HG02623 (cell line): ENCODE measurements at regions not wholly inside any gene's neighbourhood (a gene's known extent, or its start where the extent isn't known, plus 50 kb on each side); places are given as distances from the start of the nearest gene placed in this dataset.
"Not testable (repeated sequence)": the region's sequence is repeated elsewhere in the genome, so short reads cannot be mapped to it uniquely, and the experiment has no call there.

Experiments used
- ATAC-seq: cut with Tn5 transposase; IDR thresholded peaks from one replicate; pipeline ENCODE4 v1.9.1; 2021; ENCODE audit warnings: moderate library complexity; ENCODE audit not compliant: unreplicated experiment

DNA sequence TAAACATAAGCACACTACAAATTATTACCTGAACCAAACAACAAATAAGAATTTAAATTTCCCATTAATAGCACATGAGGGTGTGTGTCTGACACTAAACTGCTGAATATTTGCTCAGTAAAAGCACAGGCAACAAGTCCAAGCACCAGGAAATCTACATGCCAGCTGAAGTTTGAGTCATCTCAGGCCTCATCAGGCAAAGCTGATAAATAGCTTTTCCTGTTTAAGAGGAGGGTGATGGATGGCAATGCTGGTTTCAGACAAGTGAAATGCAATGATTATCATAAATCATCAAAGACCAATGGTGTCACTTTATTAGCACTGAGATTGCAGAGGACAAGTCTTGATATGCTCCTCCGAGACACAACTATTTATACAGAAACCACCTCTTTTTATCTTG lies 1668.0 kb upstream of the C9orf72 start:
- no peak for ATAC-seq

DNA sequence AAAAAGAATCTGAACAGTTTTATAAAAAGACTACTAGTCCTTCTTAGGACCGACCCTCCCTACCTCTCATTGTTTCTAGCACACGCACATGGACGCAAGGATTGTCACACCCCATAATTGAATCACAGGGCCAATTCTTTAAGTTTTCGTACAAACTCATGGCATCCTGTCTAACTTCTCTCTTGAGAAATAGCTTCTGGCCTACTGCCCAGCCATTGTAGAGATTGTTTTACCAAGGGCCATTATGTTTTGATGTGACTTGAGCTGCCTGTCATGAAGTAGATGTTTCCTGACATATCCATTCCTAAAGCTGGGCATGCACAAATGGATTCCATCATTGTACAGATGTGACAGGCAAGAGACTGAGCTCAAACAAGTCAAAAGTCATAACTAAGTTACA lies 1672.1 kb upstream of the C9orf72 start:
- no peak for ATAC-seq

DNA sequence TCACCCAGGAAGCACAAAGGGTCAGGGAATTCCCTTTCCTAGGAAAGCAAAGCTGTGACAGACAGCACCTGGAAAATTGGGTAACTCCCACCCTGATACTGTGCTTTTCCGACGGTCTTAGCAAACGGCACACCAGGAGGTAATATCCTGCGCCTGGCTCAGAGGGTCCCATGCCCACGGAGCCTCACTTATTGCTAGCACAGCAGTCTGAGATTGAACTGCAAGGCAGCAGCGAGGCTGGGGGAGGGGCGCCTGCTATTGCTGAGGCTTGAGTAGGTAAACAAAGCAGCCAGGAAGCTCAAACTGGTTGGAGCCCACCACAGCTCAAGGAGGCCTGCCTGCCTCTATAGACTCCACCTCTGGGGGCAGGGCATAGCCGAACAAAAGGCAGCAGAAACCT lies 1697.1 kb upstream of the C9orf72 start:
- ATAC-seq = not testable (repeated sequence)

DNA sequence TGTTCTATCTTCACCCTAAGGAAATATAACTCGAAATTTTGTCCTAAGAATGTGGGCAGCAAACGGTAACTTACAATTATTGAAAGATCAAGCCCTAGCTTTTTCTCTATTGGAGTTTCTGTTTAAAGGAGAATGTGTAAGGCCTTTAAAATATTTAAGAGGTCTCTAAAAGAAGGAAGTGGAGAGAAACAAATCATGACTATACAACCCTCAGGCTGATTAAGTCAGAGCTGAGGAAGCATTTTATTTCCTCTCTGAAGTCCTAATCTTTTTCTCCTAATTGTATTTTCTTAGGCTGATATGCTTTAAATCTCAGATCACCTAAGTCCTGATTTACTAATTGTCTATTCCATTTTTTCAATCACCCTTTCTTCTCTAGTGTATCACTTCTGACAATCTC lies 1708.8 kb upstream of the C9orf72 start:
- no peak for ATAC-seq

DNA sequence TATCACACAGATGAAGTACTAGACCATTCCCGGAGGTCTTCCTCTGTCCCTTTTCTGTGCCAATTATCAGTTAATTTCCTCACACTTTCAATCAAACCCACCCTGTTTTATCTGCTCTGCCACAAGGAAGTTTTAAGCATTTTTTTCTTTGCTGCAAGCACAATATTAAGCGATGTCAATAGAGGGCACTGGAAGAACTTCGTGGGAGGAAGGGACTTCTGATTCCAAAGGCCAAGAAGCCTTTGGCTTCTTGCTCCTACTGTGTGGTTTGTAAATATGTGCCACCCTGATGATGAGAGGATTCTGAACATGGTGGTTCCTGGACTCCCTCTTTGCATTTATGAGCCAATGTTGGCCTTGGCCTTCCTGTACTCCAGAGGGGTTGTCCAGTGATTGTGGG lies 1712.5 kb upstream of the C9orf72 start:
- ATAC-seq = no peak

DNA sequence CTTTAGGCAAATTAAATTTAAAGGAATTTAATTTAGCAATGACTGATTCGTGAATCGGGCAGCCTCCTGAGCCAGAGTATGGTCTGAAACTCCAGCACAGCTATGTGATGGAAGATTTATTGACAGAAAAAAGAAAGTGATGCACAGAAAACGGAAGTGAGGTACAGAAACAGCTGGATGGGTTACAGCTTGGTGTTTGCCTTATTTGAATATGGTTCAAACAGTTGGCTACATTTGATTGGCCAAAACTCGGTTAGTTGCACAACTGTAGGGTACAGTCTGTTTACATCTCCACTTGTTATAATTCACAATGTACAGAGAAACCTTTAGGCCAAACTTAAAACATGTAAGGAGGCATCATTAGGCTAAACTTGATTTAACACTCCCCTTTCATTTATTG lies 1716.1 kb upstream of the C9orf72 start:
- no peak for ATAC-seq

DNA sequence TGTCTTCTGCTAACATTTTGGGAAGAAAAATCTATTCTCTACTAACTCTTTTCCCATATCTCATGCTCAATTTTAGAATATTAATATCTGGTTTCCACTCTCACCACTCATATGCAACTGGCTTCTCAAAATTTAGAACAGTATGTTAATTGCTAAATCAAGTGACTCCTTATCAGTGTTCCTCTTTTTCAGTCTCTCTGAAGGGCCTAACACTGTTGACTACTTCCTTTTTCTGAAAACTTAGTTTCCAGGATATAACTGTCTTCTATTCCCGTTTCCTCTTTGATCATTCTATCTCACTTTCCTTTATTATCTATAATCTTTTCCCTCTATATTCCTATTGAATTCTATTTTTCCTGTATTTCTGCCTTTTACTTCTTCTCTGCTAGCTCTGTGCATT lies 1717.2 kb upstream of the C9orf72 start:
- ATAC-seq = no peak

DNA sequence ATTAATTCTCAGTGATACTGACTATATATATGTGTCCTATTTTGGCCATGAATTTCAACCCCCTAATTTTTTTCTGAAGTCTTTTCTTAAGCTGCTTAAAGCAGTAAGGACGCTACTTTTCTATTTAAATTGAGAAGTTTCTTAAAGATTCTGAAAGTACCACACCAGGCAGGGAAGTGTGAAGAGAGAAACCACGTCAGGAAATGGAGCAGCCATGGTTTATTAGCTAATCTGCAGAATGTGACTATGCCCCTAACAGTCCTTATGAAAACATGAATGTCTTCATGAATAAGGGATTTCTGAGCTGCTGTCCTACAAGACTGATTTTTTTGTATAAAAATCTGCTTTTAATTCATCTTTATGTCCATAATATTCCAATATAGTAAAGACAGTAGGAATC lies 1724.3 kb upstream of the C9orf72 start:
- no peak for ATAC-seq

DNA sequence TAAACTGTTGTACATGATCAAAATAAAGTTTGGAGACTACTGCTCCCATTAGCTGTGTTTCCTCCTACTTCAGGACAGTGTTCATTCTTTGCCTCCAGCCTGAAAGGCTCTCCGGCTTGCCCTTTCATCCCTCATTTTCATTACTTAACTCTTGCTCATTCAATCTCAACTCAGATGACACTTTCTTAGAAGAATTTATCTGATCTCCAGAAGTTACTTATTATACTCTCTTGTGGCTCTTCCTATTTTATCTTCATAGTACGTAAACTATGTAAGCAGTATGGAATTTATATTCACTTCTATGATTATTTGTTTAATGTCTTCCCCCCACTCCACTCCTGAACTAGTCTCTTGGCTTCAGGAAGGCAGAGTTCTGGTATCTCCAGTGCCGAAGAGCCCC lies 1737.9 kb upstream of the C9orf72 start:
- no peak for ATAC-seq

DNA sequence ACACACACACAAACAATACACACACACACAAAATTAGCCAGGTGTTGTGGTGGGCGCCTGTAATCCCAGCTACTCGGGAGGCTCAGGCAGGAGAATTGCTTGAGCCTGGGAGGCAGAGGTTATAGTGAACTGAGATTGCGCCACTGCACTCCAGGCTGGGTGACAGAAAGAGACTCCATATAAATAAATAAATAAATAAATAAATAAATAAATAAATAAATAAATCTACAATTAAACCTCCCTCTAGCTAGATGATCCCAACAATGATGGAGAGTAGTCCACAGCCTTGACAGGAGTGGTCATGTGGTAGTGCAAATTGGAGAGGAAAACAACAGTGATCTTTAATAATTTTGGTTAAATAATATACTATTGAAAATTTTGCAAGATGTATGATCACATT lies 1739.0 kb upstream of the C9orf72 start:
- ATAC-seq = no peak

DNA sequence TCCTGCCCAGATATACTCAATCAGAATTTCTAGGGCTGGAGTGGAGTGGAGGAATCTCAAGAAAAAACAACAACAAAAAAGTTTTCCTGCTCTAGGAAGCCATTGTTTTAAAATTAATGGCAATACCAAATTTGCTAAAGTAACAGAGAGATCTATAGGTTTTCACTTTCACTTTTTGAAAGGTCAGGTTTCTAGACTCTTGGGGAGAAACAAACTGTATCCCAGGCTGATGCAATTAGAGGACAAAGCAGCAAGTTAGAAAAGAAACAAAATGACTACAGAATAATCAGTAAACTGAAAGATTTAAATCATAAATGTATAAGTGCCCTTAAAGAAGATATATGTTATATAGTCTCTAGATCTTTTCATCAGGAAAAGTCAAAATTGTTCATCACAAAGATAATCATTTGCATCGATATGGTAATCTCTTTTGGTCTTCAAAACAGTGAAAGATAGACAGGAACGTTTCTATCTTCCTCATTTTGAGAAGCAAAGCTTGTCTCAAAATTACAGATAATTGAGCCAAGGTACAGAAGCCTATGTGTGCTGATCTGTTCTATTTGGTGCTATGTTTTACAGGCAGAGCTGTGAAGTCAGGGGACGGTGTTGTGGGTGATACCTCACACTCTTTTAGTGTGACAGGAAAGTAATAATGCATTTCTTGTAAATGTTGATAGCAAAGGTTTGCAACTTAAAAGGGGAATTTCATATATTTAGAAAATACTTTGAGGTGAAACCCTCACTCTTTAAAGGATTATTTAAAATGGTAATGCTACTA lies 1746.6 kb upstream of the C9orf72 start:
- ATAC-seq = no peak

DNA sequence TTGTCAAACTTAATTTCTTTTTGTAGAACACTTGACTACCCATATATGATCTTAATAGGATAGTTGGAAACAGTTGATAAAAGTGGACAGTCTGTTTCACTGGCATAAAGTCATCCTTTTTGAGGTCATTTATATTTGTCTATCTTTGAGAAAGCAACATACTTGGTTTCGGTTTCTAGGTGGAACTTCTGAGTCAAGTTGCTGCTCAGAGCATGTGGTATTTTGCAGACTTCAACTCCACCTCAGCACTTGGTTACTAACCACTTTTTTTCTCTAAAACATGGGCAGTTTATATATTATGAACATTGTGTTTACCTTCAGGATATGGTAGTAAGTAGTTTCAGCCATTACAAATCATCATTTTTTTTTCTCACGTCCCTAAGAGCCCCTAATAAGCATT lies 1749.0 kb upstream of the C9orf72 start:
- ATAC-seq = peak; percentile 65

DNA sequence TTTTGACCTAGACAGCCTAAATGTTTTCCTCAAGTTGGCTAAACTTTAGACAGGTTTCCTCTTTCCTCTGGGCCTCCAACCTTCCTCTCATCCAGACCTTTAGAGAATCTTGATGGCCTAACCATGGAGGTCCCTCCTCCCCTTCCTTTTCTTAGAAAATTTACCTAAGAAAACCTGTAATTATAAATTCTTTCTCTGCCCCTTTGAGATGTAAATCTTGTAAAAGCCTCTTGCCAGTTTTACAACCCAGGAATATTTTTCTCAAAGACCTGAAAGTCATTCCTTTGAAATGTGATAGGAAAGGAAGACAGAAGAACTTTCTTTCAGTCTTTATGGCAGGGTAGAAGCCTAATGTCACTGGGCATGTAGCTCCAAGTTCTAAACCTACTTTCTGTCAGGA lies 1752.6 kb upstream of the C9orf72 start:
- ATAC-seq = no peak

DNA sequence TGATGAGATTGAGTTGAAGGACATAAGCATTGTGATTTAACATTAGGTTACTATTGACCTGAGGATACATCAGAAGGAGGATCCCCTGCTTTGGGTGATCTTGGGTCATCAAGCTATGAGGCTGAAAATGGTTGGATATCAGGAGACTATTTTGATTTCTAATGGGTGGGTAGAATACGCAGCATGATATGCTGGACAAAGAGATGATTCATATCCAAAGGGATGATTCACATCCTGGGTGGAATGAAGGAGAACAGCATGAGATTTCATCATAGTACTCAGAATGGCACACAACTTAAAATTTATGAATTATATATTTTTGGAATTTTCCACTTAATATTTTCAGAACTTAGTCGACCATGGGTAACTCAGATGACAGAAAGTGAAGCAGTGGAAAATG lies 1759.5 kb upstream of the C9orf72 start:
- no peak for ATAC-seq

DNA sequence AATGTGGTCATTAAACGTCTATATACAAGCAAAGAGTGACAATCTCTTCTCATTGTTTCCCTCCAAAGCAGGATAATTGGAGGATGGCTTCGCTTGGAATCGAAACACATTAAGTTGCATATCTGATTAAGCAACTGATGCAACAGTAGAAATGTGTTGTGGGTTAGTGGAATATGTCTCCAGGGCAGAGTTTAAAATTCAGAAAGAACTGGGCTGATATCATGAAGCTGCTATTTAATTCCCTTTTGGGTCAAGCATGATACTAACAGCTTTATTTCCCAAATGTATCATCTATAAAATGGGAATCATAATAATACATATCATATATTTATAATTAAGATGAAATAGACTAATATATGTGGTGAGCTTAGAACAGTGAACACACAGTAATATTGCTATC lies 1763.0 kb upstream of the C9orf72 start:
- no peak for ATAC-seq

DNA sequence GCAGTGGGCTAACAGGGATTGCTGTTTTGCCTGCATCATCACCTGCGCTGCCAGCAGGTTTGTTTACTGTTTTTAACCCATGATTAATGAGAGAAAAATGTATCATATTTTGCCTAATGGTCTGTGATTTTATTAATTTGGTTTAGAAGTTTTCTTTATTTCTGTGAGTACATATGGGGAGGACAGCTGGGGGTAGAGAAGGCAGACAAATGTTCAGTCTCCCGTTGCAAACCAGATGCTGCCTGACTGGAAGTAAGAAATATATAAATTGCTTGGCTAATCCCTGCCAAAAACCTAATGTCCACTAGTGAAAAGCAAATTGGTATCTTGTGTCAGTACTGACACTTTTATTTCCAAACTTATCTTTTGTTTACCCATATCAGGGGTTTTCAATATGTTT lies 1766.1 kb upstream of the C9orf72 start:
- no peak for ATAC-seq

DNA sequence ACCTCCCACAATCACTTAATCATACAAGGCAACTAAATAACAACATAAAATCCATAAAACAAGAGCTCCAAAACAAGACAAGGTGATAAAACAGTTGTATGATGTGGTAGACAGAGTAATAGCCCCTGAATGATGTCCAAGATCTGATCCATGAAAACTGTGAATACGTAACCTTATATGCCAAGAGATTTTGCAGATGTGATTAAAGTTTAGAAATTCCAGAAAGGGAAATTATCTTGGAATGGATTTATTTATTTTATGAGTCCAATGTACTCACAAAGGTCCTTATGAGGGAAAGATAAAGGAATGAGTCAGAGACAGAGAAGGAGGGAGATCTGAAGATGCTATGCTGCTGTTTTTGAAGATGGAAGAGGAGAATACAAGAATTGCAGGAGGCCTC lies 1775.7 kb upstream of the C9orf72 start:
- ATAC-seq = no peak

DNA sequence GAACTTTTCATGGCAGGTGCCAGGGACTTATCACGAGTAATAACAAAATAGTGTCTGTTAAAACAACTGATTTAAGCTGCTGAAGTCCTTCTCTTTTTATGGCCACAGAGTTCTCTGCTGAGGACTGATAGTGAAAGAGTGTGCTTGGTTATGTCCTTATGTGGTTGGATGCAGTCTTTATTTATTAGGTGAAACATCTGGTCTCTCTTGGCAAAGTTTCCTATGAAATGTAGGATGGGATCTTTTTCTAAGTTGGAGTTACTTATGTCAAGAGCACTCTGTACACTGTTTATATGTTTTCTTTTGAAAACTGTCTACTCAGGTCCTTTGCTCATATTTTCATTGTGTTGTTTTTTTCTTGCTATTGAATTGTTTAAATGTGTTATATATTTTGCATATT lies 1816.1 kb upstream of the C9orf72 start:
- no peak for ATAC-seq

DNA sequence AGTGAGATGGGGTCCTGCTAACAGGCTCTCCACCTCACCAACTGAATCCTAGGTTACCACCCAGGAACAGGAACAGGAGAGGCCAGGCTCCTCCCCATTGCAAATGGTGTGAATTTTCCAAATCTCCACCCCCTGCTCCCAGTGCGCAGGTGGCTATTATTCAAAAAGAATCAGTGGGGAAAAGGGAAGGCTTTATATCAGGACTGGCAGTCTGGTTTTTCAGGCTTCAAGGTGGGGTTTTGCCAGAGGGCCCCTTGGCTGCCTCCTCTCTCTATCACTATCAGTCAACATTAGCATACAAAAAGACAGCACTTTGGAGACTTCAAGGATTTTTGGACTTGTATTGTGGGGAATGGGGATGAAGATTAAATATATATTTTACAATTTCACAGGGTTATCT lies 1817.6 kb upstream of the C9orf72 start:
- ATAC-seq = no peak

DNA sequence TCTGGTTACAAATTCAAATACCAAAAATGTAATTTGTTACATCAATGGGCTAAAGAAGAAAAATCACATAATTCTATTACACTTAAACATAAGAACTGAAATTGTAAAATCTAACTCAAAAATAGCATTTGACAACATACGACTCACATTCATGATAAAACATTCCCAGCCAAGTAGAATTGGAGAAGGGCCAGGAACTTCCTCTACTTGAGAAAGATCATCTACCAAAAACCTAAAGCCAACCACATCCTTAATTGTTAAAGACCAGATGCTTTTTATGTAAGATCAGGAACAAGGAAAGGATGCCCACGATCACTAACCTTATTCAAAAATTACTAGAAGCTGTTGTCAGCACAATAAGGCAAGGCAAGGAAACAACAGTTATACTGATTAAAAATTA lies 1819.8 kb upstream of the C9orf72 start:
- no peak for ATAC-seq

DNA sequence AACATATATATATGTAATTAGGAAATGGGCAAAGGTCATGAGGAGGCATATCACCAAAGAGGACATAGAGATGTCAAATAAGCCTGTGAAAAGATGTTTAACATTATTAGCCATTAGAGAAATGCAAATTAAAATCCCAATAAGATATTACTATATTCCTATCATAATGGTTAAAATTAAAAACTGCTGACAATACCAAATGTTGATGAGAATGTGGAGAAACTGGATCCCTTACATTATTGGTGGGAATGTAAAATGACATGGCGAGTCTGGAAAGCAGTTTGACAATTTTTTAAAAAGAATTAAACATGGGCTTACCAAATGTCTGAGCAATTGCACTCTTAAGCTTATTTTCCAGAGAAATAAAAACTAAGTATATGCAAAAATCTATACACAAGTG lies 1821.6 kb upstream of the C9orf72 start:
- ATAC-seq = no peak

DNA sequence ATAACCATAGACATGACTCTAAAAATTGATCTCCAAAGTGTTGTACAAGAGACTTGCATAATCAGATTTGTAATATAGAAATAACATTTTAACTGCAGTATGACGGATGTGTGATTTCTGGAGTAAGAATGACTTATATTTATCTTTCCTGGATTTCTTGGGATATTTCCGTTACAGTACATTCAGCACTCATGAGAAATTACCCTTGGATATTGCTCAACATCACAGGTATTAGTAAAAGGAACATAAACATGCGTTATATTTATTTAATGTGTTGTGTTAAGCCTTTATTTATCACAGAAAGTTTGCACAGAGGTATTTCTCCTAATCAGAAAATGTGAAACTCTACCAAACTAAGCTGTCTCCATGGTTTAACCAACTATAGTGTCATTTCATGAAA lies 1823.9 kb upstream of the C9orf72 start:
- ATAC-seq = no peak

DNA sequence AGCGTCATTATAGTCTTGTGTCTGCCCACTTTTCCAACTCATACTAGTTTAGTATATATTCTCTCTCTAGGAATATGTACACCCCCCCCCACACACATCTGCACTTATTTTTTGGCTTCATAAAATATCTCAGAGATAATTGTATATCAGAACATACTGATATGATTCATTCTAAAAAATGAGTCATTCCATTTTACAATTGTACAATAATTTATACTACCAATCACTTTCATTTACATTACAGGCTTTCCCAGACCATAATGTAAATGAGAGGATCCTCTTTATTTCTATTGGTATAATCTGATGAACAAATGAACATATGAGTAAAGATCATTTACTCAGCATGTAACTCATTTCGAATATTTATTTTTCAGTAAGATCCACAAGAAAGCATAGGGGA lies 1842.9 kb upstream of the C9orf72 start:
- ATAC-seq = no peak
